A673 (cell line): ENCODE measurements at regions not wholly inside any gene's neighbourhood (a gene's known extent, or its start where the extent isn't known, plus 50 kb on each side); places are given as distances from the start of the nearest gene placed in this dataset.

Experiments
- BruUV-seq: library from RNA; stranded (reverse); fragments of 400-500 nt; replicated peaks from 2 replicates; lab custom pipeline; 2021; lab: Mats Ljungman, UMichigan
- CTCF ChIA-PET: fragments of 300-600 bp; sonication (Branson Sonifier 250); formaldehyde crosslinking; loops from one replicate; lab custom pipeline; 2022; ENCODE audit warnings: antibody characterized with exemption; lab: Charles Lee
- POLR2A ChIA-PET: fragments of 300-600 bp; sonication (Branson Sonifier 250); formaldehyde crosslinking; loops from one replicate; lab custom pipeline; 2022; ENCODE audit warnings: antibody characterized with exemption; ENCODE audit not compliant: low non-redundant PET; lab: Charles Lee
- DNase-seq: peaks from one replicate; pipeline ENCODE4 v3.0.0-alpha.2; 2015; ENCODE audit warnings: low spot score
- H3K27ac ChIP-seq: fragments of 200-600 bp; sonication (generic); 2 replicates; pipeline ENCODE4 v1.5.1; 2016; ENCODE audit warnings: mixed run types, low read depth, mild to moderate bottlenecking, mixed read lengths, antibody characterized with exemption, low read length; ENCODE audit not compliant: poor library complexity, severe bottlenecking
- H3K27me3 ChIP-seq: fragments of 200-600 bp; sonication (generic); replicated peaks from 2 replicates; pipeline ENCODE4 v1.6.1; 2017; ENCODE audit warnings: mixed run types, low read depth, mild to moderate bottlenecking, mixed read lengths, antibody characterized with exemption, low read length; ENCODE audit not compliant: insufficient read depth, poor library complexity
- H3K36me3 ChIP-seq: fragments of 200-600 bp; sonication (generic); 2 replicates; pipeline ENCODE4 v1.6.1; 2016; ENCODE audit warnings: mixed run types, mild to moderate bottlenecking, mixed read lengths, antibody characterized with exemption, low read length; ENCODE audit not compliant: insufficient read depth, poor library complexity, severe bottlenecking
- H3K4me1 ChIP-seq: fragments of 200-600 bp; sonication (generic); 2 replicates; pipeline ENCODE4 v1.6.1; 2017; ENCODE audit warnings: mixed run types, mild to moderate bottlenecking, mixed read lengths, antibody characterized with exemption, low read length; ENCODE audit not compliant: insufficient read depth, poor library complexity, severe bottlenecking
- H3K4me3 ChIP-seq: fragments of 200-600 bp; sonication (generic); 2 replicates; pipeline ENCODE4 v1.5.1; 2016; ENCODE audit warnings: low read depth, mixed run types, mild to moderate bottlenecking, mixed read lengths, low read length; ENCODE audit not compliant: poor library complexity, severe bottlenecking
- H3K9me3 ChIP-seq: fragments of 200-600 bp; sonication (generic); 2 replicates; pipeline ENCODE4 v1.6.1; 2016; ENCODE audit warnings: mixed run types, low read depth, mild to moderate bottlenecking, mixed read lengths, antibody characterized with exemption, low read length; ENCODE audit not compliant: poor library complexity, severe bottlenecking
- CTCF ChIP-seq: fragments of 300-800, 200-600 bp; sonication (generic); conservative IDR thresholded peaks from 2 replicates; pipeline ENCODE4 v1.5.1; 2017; ENCODE audit warnings: low read depth, mild to moderate bottlenecking, antibody characterized with exemption, low read length, moderate library complexity, mixed read lengths
- EZH2 ChIP-seq: fragments of 200-600 bp; sonication (generic); IDR thresholded peaks from 2 replicates; pipeline ENCODE4 v1.6.1; 2017; ENCODE audit warnings: borderline replicate concordance, low read depth, mild to moderate bottlenecking, mixed read lengths, antibody characterized with exemption, low read length; ENCODE audit not compliant: poor library complexity, severe bottlenecking
- intact Hi-C: fragments of 100-400 bp; cut with micrococcal nuclease; formaldehyde crosslinking; loops from one replicate; pipeline ENCODE4 v1.10.0; 2022; ENCODE audit not compliant: unreplicated experiment

- TF ChIP-seq EZH2 = no peak
- no peak for TF ChIP-seq CTCF
- intact Hi-C loops = no loop called here
These were observed 89.1 kb upstream of the SLC25A33 start for GRCh38 chr1:9449976-9450696.

GRCh38 chr1:9451081-9451480 lies 88.2 kb upstream of the SLC25A33 start:
- TF ChIP-seq CTCF (no peak), EZH2 (no peak)
- Histone ChIP-seq H3K9me3 (no peaks in the 10 kb centered on the region), H3K4me3 (no peak overlapping the region), H3K27me3 (no peaks in the 10 kb centered on the region), H3K36me3 (no peaks in the 10 kb centered on the region), H3K27ac (no peak overlapping the region), H3K4me1 (peaks cover 14% of the 10 kb centered on the region)
- DNase-seq = no peak
- BruUV-seq = no TSS peak
- intact Hi-C loops = no loop called here
- POLR2A ChIA-PET = no interaction called here
- CTCF ChIA-PET = no interaction called here

More at GRCh38 chr1:9449976-9450696, 89.1 kb upstream of the SLC25A33 start:
- Histone ChIP-seq H3K36me3 (no peaks in the 10 kb centered on the region), H3K4me1 (peaks cover 14% of the 10 kb centered on the region), H3K9me3 (no peaks in the 10 kb centered on the region), H3K4me3 (no peak overlapping the region), H3K27me3 (no peaks in the 10 kb centered on the region), H3K27ac (no peak overlapping the region)
- no TSS peak for BruUV-seq
- ChIA-PET CTCF (no interaction called here), POLR2A (no interaction called here)
- DNase-seq = no peak

GRCh38 chr1:9452516-9453140 lies 86.6 kb upstream of the SLC25A33 start:
- TF ChIP-seq CTCF (no peak), EZH2 (no peak)
- no TSS peak for BruUV-seq
- DNase-seq = no peak
- Histone ChIP-seq H3K4me1 (peaks cover 14% of the 10 kb centered on the region), H3K4me3 (no peak overlapping the region), H3K36me3 (no peaks in the 10 kb centered on the region), H3K27me3 (no peaks in the 10 kb centered on the region), H3K9me3 (no peaks in the 10 kb centered on the region), H3K27ac (no peak overlapping the region)
- intact Hi-C loops = no loop called here
- POLR2A ChIA-PET = no interaction called here
- CTCF ChIA-PET = no interaction called here
